GM04503 (cell line): ENCODE measurements at regions not wholly inside any gene's neighbourhood (a gene's known extent, or its start where the extent isn't known, plus 50 kb on each side); places are given as distances from the start of the nearest gene placed in this dataset.

Experiments
- DNase-seq: peaks from one replicate; pipeline ENCODE4 v3.0.0-alpha.2; 2012; ENCODE audit warnings: low read depth

DNA sequence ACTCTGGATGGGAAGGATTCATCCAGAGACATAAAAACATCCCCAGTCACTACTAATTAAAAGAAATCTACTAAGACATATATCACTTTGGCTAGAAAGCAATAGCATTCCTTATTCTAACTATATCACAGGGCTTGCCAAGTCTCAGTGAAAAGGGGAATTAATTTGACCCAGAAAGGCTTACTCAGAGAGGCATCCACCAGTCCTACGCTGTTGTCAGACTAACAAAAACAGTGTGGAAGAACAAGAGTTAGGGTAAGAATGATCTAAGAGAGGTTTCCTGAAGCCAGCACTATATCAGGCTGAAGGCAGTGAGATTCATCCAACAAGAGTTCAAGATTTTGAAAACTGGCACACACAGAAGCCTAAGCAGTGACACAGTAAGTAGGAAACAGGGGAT is 126.1 kb downstream of the GDAP2 start:
- DNase-seq = peak; percentile 65

DNA sequence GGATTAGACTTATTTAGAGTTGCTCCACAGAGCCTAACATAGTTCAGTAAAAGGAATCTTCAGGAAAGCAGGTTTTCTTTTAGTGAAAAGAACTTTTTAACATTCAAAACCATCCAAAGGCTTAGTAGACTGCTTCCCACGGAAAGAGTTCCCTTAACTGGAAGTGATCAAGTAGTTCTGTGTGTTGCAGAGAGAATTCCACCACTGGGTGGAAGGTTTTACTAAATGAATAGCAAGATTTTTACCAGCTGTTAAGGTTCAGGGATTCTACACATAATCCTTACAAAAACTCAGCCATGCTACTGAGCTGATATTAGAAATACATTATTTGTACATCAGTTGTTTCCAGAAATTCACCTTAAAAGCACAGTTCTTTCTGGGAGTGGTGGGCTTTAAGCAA is 119.7 kb downstream of the GDAP2 start:
- no peak for DNase-seq

DNA sequence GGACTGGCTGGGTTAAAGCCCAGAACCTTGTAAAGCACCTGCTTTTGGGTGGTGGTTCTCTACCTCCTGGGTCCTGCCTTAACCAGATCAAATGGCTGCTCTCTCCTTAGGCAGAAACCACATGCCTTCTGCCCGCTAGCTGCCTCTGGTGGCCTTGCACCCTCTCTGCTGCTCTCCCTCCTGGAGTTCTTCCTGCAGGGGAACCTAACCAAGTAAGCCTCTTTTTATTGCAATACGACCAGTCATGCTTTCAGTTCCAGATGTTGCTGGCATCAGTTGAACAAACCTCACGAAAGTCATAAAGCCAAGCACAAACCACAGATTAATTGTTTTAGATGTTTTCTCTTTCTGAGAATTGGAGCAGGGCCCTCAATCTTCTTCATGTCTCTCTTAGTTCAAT is 118.9 kb downstream of the GDAP2 start:
- DNase-seq = peak; percentile 61

DNA sequence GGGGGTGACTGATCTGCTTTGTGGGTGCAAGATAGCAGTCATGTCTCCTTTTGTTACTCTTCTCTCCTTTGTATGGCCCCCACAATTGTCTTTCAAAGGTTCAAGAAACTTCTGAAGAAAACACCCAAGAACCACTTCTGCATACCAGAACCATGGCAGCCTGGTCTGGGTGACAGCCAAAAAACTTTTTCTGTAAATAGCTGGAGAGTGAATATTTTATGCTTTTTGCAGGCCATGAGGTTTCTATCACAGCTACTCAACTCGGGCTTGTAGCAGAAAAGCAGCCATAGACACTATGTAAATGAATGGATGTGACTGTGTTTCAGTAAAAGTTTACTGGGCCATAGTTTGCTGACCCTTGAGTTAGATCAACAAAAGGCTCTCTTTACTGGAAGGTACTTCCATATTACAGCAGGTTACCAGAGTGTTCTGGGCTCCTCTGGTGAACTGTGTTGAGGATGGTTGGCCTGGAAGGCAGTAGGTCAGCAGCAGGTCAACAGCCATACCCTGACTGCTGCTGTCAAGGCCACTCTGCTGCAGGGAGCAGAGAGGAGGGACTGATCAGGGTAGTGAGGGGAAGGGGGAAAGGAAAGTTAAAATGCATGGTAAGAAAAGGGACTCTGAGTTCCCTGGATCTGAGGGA is 116.4 kb downstream of the GDAP2 start:
- no peak for DNase-seq
